Retinal pigment epithelial cell (primary cell): ENCODE measurements at regions not wholly inside any gene's neighbourhood (a gene's known extent, or its start where the extent isn't known, plus 50 kb on each side); places are given as distances from the start of the nearest gene placed in this dataset.

Source experiments
- DNase-seq: peaks from one replicate; pipeline ENCODE4 v3.0.0-alpha.2; 2010; ENCODE audit warnings: low read depth
- H3K4me3 ChIP-seq: 2 replicates; pipeline ENCODE4 v1.5.1; 2011; ENCODE audit warnings: mild to moderate bottlenecking, low read length, control low read depth, moderate library complexity
- TF ChIP-seq, protein P1 (sequence below): conservative IDR thresholded peaks from 2 replicates; pipeline ENCODE4 v1.5.1; 2011; ENCODE audit warnings: low read depth, low read length, control low read depth, inconsistent platforms

DNA sequence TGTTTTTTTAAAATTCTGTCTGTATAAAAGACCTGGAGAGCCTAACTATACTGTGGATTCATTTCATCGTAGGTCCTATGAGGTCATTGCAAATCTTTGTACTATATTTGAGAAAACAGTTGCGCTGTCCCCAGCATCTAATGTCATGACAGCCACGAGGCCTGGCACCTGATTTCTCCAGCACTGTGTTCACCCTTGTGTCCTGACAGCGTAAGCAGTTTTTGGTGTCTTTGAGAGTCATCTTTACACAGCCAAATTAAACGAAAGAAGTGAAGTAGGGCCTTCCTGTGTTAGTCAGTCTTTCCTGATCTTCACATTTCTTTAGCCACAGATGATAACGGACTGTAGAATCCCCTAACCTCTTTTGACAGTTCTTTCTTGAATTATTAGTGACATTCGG, 70.6 kb upstream of the PHACTR2 start:
- TF ChIP-seq, protein P1, sequence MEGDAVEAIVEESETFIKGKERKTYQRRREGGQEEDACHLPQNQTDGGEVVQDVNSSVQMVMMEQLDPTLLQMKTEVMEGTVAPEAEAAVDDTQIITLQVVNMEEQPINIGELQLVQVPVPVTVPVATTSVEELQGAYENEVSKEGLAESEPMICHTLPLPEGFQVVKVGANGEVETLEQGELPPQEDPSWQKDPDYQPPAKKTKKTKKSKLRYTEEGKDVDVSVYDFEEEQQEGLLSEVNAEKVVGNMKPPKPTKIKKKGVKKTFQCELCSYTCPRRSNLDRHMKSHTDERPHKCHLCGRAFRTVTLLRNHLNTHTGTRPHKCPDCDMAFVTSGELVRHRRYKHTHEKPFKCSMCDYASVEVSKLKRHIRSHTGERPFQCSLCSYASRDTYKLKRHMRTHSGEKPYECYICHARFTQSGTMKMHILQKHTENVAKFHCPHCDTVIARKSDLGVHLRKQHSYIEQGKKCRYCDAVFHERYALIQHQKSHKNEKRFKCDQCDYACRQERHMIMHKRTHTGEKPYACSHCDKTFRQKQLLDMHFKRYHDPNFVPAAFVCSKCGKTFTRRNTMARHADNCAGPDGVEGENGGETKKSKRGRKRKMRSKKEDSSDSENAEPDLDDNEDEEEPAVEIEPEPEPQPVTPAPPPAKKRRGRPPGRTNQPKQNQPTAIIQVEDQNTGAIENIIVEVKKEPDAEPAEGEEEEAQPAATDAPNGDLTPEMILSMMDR, result no peak
- H3K4me3 ChIP-seq, result no peak overlapping the region
- DNase-seq, result no peak

DNA sequence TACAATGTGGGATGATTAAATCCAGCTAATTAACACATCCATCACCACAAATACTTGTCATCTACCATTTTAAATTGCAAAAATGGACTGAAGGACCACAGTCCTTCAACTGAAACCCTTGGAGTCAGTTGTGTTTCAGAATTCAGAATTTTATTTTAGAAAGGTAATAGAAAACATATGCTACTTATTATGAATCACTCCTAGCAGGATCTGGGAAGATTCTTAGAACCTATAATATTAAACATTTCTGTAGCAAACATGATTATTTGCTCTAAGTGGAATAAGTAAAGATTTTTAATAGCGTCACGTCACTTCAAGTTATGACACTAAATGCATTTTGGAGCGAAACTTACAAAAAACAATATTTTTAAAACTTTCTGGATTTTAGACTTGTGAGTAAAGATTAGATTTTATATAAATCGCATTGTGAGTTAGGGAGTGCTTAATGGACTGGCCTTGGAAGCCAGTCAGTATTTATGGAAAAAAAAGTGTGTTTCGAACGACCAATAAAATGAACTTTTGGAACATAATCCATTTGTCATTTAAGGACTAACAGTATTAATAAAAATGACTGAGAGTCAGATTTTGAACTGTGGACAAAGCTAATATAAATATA, 71.8 kb upstream of the PHACTR2 start:
- TF ChIP-seq, protein P1, result no peak
- H3K4me3 ChIP-seq, result no peak overlapping the region
- DNase-seq, result no peak

DNA sequence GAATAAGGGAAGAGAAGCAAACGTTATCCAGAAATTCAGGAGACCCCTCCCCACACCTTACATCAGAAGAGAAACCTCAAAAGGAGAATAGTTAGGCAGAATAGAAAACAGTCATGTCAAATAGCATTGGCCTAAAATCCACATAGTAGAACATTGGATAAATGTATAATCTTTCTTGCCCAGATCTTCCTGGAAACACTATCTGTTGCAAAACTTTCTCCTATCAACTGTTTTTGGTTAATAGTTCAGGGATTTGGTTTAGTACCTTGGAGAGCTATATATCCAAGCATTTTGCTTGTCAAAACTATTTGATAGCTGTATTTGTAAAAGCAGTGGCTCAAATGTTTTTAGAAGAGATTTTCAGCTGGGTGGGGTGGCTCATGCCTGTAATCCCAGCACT, 74.3 kb upstream of the PHACTR2 start:
- DNase-seq, result no peak
- TF ChIP-seq, protein P1, result no peak
- H3K4me3 ChIP-seq, result no peak overlapping the region

DNA sequence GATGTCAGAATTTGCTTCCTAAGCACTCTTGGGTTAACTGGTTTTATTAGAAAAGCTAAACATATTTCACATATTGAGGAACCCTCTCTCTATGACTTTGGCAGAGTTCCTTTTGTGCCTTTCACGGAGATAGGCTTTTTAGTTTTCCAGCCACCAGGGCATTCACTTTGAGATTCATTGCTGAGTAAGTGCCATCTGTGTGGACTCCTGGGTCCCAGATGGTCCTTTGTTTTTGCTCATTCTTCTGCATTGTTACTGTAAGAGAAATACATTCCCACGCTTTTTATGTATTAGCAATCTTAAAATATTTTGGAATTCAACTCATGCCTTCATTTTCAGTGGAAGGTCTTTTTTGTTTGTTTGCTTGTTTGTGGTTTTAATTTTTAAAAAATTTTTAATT, 76.3 kb upstream of the PHACTR2 start:
- H3K4me3 ChIP-seq, result no peak overlapping the region
- no peak for DNase-seq
- TF ChIP-seq, protein P1, result no peak

DNA sequence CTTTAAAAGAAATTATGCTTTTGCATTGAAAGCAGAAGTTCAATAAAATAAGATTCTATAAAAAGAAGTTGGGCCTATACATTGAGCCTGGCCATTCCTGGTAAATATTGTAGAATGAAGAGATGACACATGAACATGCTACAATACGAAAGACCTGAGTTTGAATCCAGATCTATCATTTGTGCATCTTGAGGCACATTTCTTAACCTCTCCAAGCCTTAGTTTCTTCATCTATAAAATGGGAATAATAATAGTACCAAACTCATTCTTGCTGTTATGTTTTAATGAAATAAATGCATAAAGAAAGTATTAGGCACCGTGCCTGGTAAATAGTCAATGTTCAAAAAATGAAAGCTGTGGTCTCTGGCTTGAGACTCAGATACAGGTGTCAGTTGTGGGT, 76.9 kb upstream of the PHACTR2 start:
- H3K4me3 ChIP-seq, result no peak overlapping the region
- DNase-seq, result no peak
- TF ChIP-seq, protein P1, result no peak

DNA sequence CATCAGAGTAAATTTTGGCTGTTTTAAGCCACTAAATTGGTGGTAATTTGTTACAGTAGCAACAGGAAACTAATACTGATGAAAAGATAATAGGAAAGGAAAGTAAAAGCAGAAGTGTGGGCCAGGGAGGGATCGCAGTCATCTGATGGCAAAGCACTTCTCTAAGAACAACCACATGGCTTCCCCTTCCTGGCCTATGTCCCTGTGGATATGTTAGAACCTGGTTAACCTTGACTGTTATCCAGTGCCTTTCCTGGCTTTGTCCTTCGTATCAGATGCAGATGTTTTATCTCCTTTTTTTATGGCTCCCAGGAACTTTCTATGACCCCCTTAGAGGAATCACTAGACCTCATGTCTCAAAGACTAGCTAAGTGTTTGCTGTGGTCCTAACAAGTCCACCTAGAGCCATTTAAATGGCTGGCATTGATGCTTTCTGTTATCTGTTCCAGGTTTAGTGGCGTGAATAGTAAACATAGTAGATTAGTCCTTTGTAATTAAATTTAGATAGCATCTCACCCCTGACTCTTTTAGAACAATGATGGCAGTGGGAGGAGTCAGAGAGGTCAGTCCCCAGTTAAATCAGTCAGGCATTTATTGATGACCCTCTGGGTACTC, 79.2 kb upstream of the PHACTR2 start:
- H3K4me3 ChIP-seq, result no peak overlapping the region
- DNase-seq, result no peak
- TF ChIP-seq, protein P1, result no peak

DNA sequence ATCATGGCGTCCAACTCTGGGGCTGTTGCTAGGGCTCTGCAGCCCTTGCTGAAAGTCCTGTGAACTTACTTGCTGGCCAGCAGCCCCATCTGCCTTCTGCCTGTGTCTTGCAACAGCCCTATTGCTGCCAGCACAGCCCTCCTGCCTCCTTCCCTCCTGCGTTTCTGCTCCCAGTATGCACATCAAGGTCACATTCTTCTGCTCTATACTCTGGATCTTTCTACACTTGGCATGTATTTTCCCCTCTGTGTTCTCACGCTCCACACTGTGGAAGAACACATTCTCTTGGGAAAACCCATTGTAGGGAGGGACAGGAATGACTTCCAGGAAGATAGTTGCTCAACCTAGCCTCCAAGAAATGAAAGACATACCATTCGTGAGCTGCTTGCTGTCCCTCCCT, 80.9 kb upstream of the PHACTR2 start:
- DNase-seq, result no peak

More for the DNA sequence above, 80.9 kb upstream of the PHACTR2 start:
- TF ChIP-seq, protein P1, result no peak
- H3K4me3 ChIP-seq, result no peak overlapping the region
